Anterior cingulate cortex (tissue), 58 donors: ENCODE measurements at regions not wholly inside any gene's neighbourhood (a gene's known extent, or its start where the extent isn't known, plus 50 kb on each side); places are given as distances from the start of the nearest gene placed in this dataset.

Experiments used
- DNase-seq, 58 donors: peaks; one replicate each; lab custom pipeline; 2025; lab: John Stamatoyannopoulos, UW

DNA sequence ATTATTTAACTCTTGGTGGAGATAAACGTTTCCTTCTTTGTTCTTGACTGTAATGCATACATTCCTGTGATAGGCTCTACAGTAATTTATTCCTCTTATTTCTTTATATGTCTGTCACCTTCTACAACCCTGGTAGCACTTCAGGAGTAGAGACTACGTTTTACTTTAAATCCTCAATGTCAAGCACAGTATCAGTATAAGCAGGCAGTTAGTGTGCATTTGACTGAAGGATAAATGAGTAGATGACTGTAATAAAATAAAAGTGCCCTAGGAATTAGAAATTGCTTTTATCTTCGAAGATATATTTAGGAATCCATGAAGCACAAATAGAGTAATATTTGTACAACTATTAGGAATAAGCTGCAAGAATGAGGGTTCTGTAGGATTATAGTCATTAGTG, 599.6 kb upstream of the PRMT6 start:
- no peak for DNase-seq

DNA sequence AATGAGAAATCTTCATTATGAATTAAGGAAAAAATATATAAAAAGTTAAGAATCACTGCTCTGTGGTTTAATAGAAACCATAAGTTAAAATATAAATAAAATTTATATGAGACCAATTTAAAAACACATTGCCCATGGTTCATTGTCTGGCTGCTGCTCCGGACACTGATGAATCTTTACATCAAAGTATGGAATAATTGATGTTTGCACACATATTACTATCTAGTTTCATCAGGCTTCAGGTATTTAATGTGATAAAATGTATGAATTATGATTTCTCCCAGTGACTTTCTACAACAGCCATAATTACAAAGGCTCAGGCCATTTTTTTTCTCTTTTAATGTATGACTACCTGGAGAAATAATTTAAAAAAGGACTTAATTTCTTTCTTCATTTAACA, 599.1 kb upstream of the PRMT6 start:
- DNase-seq, result no peak

DNA sequence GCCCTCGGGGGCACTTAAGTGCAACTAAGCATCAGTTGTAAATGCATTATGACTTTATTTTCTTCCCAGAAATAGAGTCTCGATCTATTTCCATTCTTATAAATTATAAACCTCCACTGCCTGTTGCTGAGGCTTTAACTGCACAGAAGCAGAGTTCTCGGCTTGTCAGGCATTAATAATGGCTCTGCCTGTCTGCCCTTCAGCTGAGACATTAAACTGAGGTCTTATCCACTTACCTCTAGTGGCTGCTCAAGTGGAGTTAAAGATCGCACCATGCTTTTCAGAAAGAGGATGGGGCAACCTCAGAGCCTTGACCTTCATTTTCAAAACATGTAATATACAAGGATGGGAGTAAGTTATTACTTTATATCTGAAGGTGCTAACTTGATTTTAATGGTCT, 597.6 kb upstream of the PRMT6 start:
- DNase-seq, result no peak

DNA sequence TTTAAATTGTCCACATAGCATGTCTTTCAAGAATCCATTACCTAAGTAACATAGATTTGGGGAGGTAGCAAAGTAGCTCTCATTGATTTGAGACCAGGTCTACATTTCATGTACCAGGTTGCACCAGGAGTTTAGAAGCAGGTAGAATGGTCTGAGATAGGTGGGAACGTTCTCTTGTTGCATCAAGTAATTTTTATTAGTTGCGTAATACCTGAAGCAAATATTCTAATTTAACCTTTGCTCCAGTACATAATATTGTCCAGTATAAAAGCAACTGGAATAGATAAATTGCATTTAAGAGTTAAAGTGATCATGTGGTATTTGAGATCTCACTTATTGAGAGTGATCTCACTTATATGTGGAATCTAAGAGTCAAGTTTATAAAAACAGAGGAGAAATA, 597.1 kb upstream of the PRMT6 start:
- no peak for DNase-seq

DNA sequence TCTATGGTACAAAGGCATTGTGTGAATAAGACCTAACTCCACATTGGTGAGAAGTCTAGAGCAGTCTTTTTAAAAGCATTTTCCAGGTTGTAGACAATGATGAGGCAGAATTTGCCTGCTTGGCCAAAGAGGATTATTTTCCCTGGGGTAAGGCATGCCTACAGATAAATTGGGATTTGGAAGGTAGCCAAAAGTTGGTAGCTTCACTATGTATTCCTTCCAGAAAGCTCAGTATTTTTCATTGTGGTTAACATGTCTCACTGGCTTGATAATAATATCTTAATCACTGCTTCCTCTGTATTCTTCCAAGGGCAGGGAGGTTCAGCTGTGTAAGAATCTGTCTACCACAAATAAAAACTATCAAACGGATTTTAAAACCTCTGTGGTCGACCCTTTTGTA, 590.8 kb upstream of the PRMT6 start:
- no peak for DNase-seq

DNA sequence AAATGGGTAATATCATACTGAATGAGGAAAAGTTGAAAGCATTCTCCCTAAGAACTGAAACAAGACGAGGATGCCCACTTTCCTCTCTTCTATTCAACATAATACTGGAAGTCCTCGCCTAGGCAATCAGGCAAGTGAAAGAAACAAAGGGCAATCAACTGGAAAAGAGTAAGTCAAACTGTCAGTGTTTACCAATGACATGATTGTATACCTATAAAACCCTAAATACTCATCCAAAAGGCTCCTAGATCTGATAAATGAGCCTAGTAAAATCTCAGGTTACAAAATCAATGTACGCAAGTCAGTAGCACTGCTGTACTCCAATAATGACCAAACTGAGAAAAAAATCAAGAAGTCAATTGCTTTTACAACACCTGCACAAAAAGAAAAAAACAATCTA, 575.8 kb upstream of the PRMT6 start:
- DNase-seq, result no peak

DNA sequence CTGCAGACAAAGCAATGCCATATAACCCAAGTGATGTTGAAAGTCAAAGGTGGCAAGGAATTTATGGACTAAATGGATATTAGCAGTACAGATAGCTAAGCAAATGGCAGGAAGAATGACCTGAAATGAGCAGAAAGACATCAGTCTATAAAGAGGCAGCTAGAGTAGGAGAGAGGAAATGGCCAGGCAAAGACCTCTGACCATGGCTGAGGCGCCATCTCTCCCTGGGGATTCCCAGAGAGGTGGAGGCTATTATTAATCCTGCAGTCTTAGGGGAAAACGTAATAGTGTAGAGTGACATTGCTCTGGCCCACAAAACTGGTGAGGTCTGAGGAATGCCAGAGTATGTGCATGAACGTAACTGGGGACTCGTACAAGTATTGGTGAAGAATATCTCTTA, 563.6 kb upstream of the PRMT6 start:
- no peak for DNase-seq

DNA sequence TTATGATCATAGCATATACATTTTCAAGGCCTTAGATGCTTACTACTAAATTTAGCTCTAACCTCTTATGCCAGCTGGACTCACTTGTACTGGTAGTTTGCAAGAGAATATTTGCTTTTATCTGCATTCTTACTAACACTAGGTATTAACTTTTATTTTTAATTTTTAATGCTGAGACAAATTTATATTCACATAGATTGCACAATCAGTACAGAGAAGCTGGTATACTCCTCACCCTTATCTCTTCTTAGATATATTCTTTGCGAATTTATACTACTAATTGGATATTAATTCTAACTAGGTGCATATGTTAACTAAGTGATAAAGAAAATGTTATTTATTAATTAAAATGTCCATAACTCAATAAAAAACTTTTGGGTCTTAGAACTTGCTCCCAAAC, 561.8 kb upstream of the PRMT6 start:
- no peak for DNase-seq

DNA sequence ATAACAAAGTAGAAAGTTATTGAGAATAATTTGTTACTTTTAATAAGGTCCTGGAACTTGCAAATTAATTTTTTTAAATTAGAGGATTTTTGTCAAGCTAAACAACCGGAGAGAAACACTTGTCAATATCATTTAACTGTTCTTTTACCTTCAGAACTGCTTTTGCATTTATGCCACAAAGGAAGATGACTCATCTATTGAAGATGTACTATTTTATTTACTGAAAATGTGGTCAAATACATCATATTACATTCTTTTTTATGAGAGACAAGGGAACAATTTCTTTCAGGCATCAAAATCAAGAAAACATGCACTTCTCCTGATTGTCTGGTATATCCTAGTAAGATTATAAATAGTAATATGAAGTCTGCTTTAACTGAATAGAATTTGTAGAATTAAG, 558.2 kb upstream of the PRMT6 start:
- DNase-seq, result no peak

DNA sequence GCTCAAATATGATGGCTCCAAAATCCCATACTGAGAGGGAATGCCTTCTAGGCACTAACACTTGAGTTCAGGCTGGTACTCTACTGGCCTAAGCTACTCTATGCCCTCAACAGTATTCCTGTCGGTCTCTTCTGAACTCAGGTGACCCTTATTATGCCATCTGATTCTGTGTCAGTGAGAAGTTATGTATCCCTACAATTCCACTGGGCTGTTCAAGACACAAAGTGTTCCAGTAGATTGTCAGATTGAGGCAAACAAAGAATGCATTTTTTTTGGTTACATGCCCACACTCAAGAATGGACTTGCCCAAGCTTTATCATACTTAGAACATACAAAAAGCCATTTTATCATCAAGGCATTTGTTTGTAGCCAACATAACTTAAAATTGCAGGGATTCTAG, 553.8 kb upstream of the PRMT6 start:
- no peak for DNase-seq

DNA sequence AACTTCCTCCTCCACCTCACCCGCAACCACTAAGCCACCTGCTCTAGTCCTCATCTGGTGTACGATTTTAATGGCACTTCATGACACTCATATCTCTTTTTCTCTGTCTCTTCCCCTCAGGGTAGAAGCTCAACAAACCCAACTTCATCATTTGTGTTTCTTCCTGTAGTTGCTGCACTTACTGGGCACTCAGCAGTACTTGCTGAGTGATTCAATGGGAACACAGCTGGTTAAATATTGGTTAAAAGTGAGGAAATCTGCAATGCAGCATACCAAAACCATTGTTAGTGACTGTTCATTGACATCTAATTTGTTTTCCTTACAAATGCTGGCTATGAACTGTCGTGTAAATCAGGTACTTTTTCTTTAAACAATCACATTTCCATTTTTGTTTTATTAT, 541.1 kb upstream of the PRMT6 start:
- DNase-seq, result no peak

DNA sequence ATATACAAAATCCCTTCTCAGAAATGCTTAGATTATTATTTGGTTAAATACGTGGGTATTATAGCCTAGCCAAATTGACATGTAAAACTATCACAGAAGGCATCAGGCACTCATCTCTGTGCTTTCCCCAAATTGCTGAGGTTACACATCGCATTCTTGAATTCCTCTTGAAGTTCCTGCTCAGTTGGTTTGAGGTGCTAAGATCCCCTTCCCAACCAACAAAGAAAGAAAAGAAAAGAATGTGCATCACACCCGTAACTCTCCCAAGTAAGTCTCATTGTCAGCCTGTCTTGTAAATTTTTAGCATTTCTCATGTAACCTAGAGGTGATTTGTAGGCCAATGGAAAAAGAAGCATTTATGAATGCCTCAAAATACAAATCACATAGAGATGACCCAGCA, 539.2 kb upstream of the PRMT6 start:
- no peak for DNase-seq

DNA sequence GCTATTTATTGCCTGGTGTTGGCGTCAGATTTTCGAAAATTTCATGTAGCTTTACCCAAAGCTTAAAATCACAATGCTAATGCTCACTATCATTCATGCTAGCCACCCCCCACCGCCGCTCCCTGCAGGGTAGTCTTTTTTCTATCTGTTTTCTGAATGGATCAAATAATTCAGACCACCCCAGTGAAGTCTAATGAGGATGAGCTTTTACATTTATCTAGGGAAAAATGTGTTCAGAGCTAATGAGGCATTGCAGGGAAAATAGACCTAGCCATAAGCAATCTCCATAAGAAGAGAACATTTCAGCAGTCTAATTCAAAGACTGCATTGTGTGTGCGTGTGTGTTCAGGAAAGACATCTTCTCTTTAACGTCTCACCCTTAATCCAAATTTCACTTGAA, 533.0 kb upstream of the PRMT6 start:
- no peak for DNase-seq

DNA sequence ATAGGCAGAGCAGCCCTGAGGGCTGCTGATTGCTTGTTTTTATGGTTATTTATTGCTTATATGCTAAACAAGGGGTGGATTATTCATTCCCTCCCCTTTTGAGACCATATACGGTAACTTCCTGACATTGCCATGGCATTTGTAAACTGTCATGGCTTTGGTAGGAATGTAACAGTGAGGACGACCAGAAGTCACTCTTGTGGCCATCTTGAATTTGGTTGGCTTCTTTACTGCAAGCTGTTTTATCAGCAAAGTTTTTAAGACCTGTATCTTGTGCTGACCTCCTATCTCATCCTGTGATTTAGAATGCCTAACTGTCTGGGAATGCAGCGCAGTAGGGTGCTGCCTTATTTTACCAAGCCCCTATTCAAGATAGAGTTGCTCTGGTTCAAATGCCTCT, 531.8 kb upstream of the PRMT6 start:
- no peak for DNase-seq

DNA sequence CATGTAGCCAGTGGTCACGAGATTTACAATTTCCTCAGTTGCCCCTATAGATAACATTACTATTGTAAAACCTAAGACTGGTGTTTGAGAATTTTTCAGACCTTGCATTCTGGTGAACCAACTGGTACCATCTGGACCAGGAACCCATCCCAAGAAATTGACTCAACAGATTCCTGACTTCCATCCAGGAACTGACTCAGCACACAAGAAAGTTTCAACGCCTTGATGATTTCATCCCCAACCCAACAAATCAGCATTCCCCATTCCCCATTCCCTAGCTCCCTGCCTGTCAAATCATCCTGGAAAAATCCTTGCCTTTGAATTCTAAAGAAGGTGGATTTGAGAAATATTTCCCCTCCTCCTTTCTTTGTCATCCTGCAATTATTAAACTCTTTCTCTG, 529.8 kb upstream of the PRMT6 start:
- no peak for DNase-seq

DNA sequence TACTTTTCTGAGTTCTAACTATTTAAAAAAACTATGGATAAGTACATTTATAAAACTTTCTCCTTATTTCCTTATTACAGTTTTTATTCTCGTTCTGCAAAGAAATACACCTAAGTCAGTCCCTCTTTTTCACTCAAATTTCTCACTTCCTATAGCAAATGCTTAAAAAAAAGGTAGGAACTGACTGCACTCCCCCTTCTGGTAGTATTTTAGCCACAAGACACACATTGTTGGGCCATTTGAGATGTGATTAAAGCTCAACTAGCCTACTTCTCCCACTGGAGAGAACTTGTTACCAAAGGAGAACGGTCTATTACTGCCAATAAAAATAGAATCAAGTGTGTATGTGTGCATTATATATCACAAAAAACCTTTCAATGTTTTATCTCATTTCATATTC, 521.9 kb upstream of the PRMT6 start:
- DNase-seq, result no peak

DNA sequence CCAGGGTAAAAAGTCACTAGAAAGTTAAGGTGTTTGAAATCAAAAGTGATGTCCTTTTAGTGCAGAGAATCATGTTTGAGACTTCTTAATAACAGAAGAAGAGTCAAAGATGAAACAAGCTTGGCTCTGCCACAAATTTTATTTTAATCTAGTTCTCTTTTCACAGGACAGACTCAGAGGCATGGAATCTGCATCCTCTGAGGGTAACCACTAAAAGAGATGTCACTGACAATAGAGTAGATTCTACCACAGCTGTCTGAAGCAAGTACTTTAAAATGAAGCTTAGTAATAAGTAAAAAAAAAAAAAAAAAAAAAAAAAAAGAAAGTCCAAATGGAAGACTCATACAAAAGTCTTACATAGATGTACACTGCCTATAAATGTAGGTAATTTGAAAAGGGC, 519.7 kb upstream of the PRMT6 start:
- no peak for DNase-seq

DNA sequence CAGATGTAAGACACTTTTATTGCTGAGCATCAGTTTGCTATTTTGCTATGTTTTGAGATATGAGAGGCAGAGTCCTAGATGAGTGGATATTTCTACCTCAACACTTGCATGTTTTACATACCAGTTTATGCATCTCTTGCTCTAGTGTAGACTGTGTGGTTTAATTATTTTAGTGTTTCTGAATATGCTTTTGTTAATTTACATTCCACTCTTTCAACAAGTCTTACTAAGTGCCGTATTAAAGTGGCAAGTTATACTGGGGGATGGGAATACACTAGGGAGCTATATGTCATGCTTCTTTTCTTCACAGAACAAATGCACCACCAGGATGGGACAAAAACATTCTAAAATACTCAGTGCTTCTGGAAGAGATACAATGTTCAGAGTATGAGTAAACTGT, 507.7 kb upstream of the PRMT6 start:
- DNase-seq, result no peak

DNA sequence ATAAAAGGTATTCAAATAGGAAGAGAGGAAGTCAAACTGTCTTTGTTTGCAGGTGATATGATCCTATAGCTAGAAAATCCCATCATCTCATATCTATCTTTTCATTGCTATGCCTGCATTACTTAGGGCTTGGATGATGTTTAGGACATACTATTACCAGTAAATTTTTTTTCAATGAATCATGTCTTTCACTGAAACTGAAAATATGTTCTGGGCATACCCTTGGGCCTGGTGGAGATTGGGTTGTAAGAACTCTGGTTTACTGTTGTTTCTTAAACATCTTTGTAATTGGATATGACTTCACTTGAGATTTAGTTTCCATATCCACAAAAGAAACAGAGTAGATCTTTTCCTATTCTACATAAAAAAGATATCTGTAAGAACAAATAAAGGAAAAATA, 502.2 kb upstream of the PRMT6 start:
- DNase-seq, result no peak

DNA sequence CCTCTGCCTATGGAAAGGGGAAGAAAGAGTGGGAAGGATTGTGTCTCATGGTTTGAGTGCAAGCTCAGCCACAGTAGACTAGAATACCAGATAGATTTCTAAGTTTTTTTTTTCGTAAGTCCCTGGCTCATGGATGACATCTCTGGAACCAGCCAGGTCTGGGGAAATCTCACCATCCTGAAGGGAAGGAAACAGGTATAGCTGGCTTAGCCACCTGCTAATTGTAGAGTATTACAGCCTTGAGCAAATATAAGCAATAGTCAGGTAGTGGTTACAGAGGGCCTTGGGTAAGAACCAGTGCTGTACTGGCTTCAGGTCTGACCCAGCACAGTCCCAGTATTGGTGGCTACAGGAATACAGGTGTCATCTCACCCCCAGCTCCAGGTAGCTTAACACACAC, 500.9 kb upstream of the PRMT6 start:
- DNase-seq, result no peak

DNA sequence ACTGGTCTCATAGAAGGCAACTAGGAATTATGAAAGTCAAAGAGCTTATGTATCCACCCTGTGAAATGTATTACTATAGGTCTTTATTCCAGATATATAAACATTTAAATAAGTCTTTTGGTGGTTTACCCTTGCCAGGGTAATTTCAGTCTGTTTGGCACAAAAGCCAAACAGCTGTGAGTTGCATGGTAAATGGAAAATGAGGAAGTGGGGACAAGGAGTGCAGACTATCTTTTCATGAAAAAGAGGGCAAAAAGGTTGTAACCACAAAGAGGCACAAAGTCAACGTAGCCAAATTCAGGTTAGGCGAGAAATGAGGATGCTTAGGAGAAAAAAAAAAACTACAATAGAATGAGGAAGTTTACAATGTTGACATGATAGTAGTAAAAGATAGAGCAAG, 492.3 kb upstream of the PRMT6 start:
- DNase-seq, result no peak

DNA sequence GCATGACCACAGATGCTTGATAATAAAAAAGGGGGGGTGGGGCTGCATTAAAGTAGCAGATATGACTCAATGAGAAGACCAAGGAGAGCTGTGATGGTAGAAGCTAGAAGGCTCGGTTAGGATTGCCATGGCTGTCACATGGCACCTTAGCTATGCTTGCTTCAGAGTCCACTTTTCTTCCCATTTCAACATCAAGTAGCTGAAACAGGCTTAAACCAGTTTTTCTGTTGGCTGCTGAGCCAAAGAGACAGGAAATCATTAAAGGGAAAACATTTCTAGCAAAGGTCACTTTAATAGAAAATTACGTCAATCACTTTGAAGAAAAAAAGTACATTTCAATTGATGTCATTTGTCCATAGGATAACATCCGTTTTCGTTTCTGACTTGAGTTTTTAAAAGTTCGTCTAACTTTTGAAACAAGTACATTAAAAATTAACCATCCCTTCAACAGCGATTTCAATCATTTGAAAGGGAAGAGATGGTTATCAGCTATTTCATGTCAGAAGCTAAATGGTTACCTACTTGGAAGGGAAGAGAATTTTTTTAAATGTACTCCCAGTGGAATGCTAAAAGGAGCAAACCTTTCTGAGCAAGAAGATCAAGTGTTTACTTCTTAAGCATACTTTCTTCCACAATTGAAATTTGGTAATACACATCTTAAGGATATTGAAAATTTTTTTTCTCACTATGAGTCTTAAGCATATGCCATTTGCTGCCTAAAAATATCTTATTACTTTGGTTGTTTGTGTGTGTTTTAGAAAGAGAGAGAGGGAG, 488.1 kb upstream of the PRMT6 start:
- DNase-seq, result no peak

DNA sequence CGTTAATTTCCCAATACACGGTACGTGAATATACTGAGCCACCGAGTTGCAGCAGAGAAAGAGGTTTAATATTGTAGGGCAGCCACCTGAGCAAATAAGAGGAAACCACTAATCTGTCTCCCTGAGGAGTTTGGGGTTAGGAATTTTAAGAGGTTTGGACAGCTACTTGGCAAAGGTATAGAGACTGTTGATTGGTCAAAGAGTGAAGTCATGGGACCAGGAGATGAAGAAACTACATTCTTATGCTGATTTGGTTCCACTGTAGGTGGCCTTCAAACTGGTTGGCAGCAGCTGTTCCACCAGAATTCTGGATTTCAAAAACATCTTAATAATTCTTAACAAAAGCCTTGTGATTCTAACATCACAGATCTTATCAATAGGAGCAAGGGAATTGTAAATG, 485.4 kb upstream of the PRMT6 start:
- no peak for DNase-seq
